HG03103 (cell line): ENCODE measurements at regions not wholly inside any gene's neighbourhood (a gene's known extent, or its start where the extent isn't known, plus 50 kb on each side); places are given as distances from the start of the nearest gene placed in this dataset.

Experiments used
- ATAC-seq: cut with Tn5 transposase; IDR thresholded peaks from one replicate; pipeline ENCODE4 v1.9.1; 2021; ENCODE audit warnings: low read depth; ENCODE audit not compliant: unreplicated experiment

DNA sequence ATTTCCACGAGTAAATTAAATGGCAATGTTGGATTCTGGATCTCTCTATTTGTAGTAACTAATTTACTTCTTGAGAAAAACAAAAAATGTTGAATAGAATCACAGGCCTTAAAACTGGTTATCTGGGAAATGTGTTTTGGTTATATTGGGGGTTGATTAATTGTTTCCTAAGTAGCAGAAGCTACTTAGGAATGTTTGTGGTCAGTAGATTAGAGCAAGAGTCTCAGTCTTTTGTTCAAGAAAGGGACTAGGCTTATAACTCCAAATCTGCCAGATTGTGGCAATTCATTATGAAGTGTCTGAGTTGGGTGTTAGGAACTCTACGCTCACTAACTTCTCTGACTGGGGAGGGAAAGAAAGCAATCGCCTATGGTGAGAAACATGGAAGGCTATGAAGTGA, 244.3 kb upstream of the PHYHIPL start:
- ATAC-seq, result no peak

DNA sequence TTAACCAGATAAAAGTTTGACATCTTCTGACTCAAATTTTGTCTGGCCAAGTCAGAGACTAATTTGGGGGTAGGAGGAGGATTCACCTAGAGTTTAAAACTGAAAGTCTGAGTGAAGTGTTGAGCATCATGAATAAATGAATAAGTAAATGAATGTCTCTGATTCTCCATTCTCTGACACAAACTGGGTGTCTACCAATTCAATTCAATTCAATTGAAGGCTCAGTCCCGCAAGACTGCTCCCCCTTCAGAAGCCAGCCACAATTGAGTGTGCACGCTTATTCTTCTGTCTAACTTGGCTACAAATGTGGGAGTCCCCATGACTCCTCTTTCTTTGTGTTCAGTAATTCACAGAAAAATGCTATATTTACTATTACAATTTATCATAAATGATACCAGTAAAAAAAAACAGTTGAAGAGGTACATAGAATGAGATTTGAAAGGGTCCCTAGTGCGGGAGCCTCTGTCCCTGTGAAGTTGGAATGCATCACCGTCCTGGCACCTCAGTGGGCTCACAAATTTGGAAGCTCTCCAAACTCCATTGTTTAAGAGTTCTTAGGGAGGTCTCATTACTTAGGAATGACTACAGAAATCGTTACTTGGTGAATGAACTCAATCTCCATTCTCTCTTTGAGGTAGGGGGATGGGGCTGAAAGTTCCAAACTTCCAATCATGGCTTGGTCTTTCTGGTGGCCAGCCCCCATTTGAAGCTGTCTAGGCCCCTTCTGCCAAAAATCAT, 243.7 kb upstream of the PHYHIPL start:
- no peak for ATAC-seq

DNA sequence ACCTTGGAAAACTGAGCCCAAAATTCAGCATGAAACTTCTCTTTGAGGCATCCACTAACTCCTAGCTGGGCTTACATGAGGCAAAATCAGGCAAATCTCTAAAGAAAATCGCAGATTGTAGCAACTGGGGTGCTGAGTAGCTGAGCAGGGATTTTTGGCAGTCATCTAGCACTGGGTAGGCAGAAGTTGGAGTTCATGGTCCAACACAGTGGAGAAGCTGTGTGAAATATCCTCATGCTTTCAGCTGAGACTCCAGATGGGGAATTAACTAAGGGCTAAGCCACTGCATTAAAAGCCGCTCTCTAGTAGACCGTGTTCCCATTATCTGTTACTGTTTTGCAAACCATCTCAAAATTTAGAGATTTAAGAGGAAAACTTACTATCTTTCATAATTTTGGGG, 240.1 kb upstream of the PHYHIPL start:
- no peak for ATAC-seq

DNA sequence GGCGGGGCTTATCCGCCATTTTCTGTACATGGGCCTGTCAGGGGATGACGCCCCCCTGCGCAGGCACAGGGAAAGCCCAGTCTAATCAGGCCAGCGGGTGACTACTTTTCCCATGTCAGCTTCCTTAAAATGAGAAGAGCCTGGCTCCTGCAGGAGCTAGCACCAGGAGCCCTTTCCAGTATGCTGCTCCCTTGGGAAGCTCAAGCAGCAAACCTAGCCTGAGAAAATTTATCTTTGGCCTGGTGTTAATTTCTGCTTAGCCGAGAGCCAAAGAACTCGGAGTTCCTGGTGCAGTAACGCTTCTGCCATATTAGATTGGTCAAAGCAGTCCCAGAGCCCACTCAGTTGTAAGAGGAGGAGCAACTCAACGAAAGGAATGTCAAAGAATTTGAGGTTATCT, 239.0 kb upstream of the PHYHIPL start:
- ATAC-seq, result no peak

DNA sequence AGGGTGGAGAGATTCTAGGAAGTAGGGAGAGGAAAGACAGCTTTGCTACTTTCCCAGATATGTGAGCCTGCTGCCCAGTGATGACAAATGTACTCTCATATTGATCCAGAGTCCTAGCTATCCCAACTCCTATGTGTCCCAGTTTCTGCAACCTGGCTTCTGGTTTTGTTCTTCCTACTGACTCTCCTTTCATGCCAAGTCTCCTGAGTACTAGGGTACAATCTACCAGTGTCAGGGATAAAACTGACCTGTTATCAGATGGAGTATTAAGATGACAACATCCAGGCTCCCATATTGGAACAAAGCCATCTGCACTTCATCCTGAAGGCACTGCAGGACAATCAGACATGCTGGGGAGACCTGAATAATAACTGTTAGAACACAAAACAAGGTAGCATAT, 233.7 kb upstream of the PHYHIPL start:
- no peak for ATAC-seq

DNA sequence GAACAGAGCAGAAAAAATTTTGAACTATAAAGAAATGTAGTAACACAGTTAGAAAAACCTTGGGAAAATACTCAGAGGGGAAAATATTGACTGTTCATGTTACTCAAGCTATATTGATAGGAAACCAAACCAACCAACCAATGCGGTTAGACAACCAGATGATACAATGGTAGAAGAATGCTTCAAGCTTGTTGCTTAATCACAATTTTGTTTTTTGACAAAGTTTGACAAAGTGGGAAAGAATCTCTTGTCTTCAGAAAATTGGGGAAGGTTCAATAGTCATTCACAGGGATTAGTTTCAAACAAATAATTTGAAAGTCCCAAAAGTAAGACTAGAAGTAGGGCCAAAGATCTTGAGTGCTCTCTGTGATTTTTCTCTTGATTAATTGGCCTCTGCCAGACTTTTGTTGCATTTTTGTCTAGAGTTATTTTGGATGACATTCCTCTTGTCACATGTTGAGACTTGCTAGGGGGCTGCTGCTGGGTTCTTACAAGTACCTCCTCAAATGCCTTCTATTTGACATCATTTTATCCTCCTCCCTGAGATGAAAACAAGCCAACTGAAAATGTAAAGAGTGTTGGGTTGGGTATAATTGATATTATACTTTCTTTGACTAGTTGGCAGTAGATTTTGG, 233.1 kb upstream of the PHYHIPL start:
- ATAC-seq, result no peak

DNA sequence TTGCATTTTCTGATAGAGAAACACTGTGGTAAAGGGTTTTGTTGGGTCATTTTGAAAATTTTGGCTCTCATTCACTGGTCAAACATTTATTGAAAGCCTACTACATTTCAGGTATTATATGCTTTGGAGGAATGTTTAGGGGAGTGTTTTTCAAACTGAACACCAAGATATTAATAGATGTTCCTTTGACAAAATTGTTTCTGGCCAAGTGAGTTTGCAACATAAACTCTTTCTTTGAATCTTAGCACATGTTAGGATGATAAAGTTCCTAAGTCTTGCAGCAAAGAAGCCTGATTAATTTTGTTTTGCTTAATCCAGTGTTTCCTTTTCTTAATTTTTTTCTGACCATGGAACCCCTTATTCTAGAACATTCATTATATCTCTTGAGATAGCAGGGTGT, 232.5 kb upstream of the PHYHIPL start:
- ATAC-seq, result no peak

DNA sequence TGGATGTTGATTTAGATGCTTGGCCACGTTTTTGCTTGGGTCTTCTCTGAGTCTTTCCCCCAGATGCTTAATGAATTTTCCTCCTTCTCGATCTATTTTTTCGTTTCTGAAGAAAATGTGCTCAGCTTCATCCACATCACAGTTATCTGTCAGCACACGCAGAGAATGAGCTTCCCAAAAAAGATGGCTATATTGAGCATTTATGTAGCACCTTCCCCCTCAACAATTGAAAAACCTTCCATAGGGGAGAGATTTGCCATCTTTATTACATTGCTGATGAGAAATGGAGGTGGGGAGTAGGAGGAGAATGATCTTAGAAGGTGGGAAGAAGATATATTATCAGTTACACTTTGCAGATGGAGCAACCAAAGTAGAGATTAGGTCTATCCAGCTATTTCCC, 228.1 kb upstream of the PHYHIPL start:
- ATAC-seq, result no peak

DNA sequence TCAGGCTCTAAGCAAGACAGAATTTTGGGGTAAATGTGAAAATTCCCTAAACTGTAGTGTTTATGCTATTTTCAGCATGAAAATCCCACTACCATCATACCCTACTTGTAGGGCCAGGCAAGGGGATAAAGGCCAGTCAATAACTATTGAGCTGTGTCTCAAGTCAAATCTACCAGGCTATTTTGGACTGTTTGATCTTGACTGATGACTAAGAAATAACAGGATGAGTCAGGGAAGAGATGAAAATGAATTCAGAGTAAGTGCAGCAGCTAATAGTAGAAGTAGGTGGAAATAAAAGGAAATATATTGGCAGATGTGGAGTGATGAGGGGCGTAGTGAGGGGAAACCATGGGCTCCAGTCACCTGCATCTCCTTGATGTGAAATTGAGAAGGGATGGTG, 225.8 kb upstream of the PHYHIPL start:
- ATAC-seq, result no peak

DNA sequence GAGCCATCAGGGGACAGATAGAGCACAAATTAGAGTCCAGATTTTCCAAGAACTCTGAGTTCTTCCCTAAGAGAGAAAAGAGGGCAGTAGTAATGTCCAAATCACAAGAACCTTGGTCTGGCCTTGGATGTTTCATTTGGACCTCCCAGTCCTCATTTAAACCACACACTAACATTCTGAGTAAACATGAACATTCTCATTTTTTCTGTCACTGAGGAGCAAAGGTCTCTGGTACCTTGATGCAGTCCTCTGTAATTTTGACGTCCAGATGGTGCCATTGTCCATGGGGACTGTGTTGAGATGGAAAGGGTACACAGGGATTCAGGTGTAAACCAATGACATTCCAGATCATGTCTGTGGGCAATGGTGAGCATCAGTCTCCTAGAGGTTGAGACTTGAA, 225.4 kb upstream of the PHYHIPL start:
- no peak for ATAC-seq

DNA sequence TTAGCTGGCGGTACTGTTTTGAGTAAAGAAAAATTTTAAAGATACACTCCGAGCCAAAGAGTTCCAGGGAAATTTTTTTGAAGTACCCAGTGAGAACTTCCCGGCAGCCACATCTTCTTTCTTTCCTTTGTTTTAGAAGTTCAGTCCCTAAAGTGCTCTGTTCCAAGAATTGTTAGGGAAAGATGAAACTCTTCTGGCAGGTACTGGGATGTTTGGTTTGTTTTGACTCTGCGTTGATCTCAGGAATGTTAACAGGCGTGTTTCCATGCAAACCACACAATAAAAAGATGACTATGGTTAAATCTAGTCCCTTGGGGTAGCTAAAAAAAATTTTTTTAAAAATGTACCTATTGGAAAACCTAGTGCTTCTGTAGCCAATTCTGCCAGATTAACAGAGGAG, 224.7 kb upstream of the PHYHIPL start:
- no peak for ATAC-seq

DNA sequence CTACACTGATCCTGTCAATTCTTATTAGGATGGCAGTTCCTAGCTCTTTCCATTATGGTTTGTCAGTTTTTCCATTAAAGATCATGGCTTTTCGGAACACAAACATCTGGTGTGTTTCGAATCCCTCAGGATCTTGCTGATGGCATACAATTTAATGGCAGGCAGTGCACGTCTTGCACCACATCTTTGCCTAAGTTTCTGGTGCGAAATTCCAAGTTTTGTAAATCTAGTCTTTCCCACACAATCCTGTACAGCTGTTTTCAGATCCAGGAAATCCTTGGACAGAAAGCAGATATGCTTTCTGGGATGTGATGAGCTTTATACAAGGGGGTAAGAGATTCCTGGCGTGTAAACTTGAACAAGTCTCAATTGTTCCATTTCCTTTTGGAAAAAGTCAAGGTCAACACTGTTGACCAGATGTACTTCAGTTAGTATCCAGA, 224.3 kb upstream of the PHYHIPL start:
- ATAC-seq, result no peak

DNA sequence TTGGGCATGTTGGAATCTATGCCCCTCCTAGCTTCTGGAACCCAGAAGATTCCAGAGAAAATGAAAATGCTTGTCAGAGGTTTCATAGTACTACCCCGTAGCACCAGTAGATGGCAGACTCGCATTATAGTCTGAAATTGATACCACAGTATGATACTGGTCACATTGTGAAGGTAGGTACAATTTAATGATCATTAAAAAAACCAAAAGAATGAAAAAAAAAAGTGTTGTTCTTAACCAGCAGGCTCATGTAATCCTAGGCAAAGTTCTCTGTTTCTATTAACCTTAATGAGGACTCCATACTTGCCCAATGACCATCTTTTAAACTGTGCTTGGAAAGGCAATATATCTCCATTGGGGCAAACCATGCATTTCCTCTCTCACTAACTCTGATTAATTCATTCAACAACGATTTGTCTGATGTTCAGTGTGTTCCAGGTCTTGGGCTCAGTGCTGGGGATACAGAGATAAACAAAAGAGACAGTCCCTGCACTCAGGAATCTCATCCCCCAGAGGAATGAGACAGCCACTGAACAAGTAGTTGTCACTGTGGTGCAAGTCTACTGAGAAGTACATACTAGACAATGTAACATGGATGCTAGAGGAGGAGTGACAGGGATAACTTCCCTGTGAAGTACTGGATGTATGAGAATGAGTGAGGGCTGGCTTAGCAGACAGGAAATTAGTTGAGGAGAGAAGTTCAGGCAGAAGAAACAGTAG, 223.5 kb upstream of the PHYHIPL start:
- ATAC-seq, result peak; percentile 72

DNA sequence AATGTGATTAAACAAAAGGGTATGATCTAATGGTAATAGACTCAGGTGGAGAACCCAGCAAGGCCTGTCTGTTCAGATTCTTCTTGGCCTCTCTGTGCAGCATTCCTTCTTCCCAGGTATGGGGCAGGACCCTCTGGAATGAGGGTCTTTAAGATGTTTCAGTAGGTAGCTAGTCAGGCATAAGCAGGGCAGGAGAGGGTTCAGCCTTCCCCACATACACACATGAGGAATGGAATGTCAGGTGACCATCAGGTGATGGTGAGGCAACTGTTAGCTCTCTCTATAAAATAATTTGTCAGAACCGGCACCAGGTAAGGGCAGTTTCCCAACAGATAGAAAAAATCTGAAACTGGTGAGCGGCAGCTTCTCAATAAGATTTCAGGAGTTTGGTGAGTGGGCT, 222.3 kb upstream of the PHYHIPL start:
- ATAC-seq, result no peak

DNA sequence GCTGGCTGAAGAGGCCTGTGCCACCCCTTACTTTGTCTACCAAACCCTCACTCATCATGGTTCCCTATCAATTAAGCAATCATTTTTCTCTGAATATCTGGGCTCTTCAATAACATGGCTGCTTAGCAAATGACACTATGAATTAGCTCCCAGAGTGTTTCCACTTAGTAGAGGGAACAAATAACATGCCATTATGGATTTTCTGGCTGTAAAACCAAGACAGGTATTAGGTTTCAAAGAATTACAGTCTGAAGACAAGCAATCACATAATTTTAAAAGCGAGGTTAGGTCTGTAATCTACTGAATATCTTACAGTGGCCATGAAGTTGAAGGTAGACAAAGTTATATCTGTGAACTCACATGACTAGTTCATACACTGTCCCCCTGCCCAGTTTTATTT, 220.8 kb upstream of the PHYHIPL start:
- ATAC-seq, result no peak

DNA sequence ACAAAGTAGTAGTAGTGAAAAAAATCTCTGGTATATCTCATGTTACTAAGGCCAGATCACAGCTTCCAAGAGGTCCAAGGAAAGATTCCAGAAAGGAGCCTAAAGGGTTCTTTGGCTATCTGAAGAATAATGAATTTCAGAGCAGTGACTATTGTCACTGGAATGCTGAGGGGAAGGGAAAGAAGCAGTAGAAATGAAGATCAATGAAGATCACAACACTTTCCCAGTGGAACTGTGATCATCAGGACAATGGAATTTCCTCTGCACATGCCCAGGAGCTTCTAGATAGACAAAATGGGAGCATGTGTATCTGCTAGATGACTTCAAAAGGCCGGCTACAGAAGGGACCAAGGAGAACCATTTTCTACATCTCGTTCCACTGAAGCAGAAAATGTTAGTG, 219.5 kb upstream of the PHYHIPL start:
- ATAC-seq, result no peak

DNA sequence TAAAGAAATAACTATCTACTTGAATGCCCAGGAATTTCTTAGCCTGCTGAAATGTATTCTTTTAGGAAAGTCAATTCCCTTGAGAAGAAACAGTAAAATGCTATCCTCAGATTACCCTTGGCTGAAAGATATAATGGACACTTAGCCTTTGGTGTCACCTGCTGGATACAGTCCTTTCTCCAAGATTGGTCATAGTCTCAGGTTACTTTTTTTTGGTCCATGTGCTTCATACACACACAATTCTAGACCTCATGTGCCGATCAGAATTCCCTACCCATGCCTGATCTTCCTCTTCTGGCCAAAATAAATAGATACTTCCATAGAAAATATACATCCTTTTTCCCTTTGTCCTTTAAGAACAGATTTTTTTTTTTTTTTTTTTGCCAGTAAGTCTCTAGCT, 218.9 kb upstream of the PHYHIPL start:
- no peak for ATAC-seq

DNA sequence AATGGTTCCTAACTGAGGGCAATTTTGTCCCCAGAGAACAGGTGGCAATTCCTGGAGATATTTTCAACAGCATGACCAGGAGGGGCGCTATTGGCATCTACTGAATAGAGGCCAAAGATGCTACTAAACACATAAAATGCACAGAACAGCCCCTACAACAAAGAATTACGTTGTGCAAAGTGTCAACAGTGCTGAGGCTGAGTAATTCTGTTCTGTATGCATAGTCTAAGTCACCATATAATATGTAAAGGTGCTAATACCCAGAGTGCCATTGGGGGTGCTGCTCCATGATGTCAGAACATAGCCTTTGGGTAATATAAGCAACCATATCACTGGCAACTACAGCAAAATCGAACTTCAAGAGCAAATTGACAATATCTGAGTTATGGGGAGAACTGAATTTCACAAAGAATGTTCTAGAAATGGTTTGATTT, 213.3 kb upstream of the PHYHIPL start:
- ATAC-seq, result no peak

DNA sequence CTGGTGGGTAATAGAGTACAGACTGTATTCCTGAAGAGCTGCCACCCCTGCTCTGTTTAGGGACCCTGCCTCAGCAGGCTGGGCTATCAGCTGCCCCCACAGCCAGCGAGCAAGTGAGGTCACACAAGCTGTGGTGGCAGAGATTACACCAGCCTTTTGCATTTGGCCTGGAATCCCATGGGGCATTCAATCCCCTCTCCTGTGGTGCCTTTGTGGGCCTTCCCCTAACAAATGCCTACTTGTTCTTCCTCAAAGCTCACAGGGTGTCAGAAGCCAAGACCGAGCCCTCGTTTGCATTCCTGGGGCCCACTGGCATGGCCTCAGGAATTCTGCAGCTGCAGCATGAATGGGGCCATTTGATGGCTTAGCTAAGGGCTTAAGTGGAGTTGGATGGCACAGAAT, 212.7 kb upstream of the PHYHIPL start:
- ATAC-seq, result no peak

DNA sequence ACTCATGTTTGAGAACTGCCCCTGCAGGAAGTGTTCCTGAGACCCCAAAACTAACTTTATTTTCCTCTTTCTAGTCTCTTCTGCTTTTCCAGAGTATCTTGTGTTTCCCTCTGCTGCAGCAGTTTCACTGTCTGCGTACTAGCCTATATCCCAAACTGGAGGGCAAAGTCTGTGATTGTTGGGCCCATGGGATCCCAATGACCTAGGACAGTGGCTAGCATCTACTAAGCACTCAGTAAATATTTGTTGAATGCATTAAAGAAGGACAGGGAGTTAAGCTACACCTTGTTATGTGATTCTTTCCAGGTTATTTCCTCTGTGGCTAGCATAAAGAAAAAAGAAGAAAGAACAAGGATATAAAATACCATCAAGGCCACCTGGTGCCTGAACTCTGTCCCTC, 210.6 kb upstream of the PHYHIPL start:
- ATAC-seq, result no peak

DNA sequence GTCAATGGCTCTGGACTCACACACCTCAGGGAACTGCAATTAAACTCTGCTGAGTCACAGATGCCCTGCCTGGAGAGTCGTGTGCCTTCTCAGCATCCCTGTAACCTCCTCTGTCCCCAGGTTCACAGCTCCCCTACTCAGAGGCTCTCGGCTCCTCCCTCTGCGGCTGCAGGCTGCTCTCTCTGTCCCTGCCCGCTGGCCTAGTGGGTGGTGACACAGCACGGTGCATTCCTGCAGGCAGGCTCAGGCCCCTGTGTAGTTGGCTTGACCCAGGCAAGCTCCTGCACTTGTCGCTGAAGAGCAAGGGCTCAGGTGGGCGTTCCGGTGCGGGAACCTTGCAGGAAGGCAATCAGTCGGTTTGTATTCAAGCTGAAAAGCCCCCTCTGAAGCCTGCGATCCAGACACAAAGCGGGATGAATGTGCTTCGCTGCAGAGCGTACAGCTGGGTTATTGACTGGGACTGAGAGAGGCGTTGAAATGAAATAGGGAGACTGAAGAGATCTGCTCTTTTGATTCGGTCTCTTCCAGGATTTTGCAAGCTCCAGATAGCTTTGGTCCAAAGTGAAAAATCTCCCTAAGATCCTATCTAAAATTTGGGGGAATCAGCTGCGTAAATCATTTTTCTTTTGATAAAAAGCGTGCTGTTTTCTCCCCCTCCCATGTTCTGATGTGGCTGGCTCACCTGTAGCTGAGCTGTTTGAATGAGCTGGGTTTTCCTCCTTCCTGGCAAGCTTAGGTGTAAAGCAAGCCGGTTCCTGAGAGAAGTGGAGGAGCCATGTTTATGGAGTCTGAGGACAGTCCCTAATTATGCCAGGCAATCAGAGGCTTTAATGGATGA, 208.7 kb upstream of the PHYHIPL start:
- no peak for ATAC-seq
